ENCODE measurements at regions not wholly inside any gene's neighbourhood (a gene's known extent, or its start where the extent isn't known, plus 50 kb on each side); places are given as distances from the start of the nearest gene placed in this dataset.

DNA sequence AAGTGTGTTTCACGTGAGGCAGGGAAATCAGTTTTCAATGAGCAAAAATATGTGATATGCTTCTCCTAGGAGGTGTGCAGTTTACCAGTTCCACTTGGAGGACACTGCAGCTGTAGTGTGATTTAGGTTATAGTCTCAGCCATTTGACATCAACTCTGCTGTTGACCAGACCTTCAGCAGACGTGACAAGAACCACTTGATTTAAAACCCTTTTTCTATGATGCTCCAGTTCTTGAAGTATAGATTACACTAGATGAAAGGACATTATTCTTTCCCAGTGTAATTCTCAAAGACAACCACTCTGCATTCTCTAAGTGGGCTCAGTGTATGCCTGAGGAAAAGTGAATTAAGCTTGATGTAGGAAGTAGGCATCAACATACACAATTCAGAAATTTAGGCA lies 480.8 kb downstream of the TBC1D32 start:
- H3K9me3 ChIP-seq (replicated peaks in 1 of 2; ENCODE audit: control insufficient read depth in 1 of 2, insufficient read depth in 1 of 2, low read length in 2 of 2): peaks cover 10 to 11% of the 10 kb centered on the region in 2 donors
- H4K20me1 ChIP-seq (ENCODE audit: insufficient read depth, low read length): no peaks in the 10 kb centered on the region
- H3K27me3 ChIP-seq (ENCODE audit: control insufficient read depth in 2 of 2, insufficient read depth in 2 of 2, low read length in 2 of 2): no peaks in the 10 kb centered on the region
- no peak overlapping the region for H3K4me3 ChIP-seq (replicated peaks in 1 of 3; ENCODE audit: low read depth in 2 of 3, low read length in 3 of 3)
- H3K4me3 Mint-ChIP-seq: no peak overlapping the region
- no peak overlapping the region for H3K27ac ChIP-seq (ENCODE audit: low read depth in 1 of 2, low read length in 2 of 2)
- no peaks in the 10 kb centered on the region for H3K36me3 ChIP-seq (replicated peaks in 1 of 2; ENCODE audit: control insufficient read depth in 1 of 2, insufficient read depth in 2 of 2, low read length in 2 of 2)
- H3K4me2 ChIP-seq (replicated peaks; ENCODE audit: extremely low read depth, low read length, poor library complexity, severe bottlenecking): no peak overlapping the region
- H3K27me3 Mint-ChIP-seq (ENCODE audit: low read depth in 3 of 3): no peaks in the 10 kb centered on the region
- TF ChIP-seq, protein P1, sequence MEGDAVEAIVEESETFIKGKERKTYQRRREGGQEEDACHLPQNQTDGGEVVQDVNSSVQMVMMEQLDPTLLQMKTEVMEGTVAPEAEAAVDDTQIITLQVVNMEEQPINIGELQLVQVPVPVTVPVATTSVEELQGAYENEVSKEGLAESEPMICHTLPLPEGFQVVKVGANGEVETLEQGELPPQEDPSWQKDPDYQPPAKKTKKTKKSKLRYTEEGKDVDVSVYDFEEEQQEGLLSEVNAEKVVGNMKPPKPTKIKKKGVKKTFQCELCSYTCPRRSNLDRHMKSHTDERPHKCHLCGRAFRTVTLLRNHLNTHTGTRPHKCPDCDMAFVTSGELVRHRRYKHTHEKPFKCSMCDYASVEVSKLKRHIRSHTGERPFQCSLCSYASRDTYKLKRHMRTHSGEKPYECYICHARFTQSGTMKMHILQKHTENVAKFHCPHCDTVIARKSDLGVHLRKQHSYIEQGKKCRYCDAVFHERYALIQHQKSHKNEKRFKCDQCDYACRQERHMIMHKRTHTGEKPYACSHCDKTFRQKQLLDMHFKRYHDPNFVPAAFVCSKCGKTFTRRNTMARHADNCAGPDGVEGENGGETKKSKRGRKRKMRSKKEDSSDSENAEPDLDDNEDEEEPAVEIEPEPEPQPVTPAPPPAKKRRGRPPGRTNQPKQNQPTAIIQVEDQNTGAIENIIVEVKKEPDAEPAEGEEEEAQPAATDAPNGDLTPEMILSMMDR (IDR thresholded peaks at IDR 0.05): no peak
- H2AFZ ChIP-seq (ENCODE audit: insufficient read depth, low read depth, low read length, poor library complexity, severe bottlenecking): no peak overlapping the region
- H3K4me1 ChIP-seq (ENCODE audit: control insufficient read depth in 1 of 2, insufficient read depth in 2 of 2, low read length in 2 of 2): no peaks in the 10 kb centered on the region
- no peaks in the 10 kb centered on the region for H3K4me1 Mint-ChIP-seq
- no peak overlapping the region for H3K9ac ChIP-seq (ENCODE audit: insufficient read depth, low read length, poor library complexity, severe bottlenecking)
- no peak overlapping the region for H3K27ac Mint-ChIP-seq
- intact Hi-C loops (cut with micrococcal nuclease): no loop called here
- no peak for DNase-seq
- 88% methylated on average over 1 of the region's 2 CpGs for WGBS (ENCODE audit: insufficient coverage)
- H3K36me3 Mint-ChIP-seq: no peaks in the 10 kb centered on the region
- H3K9me3 Mint-ChIP-seq: peaks cover 0 to 10% (median 6%) of the 10 kb centered on the region in 7 donors
- no peaks in the 10 kb centered on the region for H3K79me2 ChIP-seq (ENCODE audit: insufficient read depth, low read length)

DNA sequence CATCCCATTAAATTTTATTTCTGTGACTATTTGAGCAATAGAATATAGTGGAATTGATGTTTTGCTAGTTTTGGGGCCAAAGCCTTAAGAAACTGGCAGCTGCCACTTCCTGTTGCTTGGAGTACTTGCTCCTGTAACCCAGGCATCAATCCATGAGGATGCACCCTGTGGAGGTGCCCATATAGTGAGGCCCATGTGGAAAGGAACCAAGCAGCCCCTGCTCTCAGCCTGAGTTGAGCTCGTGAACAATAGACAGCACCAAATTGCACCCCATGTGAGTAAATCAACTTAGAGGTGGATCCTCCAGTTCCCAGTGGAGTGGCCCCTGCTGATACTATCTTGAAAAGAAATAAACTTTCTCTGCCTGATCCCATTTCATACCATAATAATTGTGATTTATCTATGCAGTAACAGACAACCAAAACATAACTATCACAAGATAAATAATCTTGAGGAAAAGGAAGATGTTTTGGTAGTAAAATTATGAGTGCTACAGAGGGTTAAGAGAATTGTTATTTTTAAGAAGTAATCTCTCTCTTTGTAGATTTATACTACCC lies 481.9 kb downstream of the TBC1D32 start:
- WGBS (ENCODE audit: insufficient coverage): no CpG with 5 or more reads among the region's 1 CpG

More for the DNA sequence above, 481.9 kb downstream of the TBC1D32 start:
- H3K27ac Mint-ChIP-seq: peak overlapping the region in 1 of 7 donors; percentile 35
- H3K4me2 ChIP-seq (replicated peaks; ENCODE audit: extremely low read depth, low read length, poor library complexity, severe bottlenecking): no peak overlapping the region
- DNase-seq: no peak
- no peak overlapping the region for H3K4me3 ChIP-seq (replicated peaks in 1 of 3; ENCODE audit: low read depth in 2 of 3, low read length in 3 of 3)
- H3K36me3 ChIP-seq (replicated peaks in 1 of 2; ENCODE audit: control insufficient read depth in 1 of 2, insufficient read depth in 2 of 2, low read length in 2 of 2): no peaks in the 10 kb centered on the region
- no peak overlapping the region for H2AFZ ChIP-seq (ENCODE audit: insufficient read depth, low read depth, low read length, poor library complexity, severe bottlenecking)
- H3K4me1 ChIP-seq (ENCODE audit: control insufficient read depth in 1 of 2, insufficient read depth in 2 of 2, low read length in 2 of 2): no peaks in the 10 kb centered on the region
- intact Hi-C loops (cut with micrococcal nuclease): no loop called here
- H3K9me3 ChIP-seq (replicated peaks in 1 of 2; ENCODE audit: control insufficient read depth in 1 of 2, insufficient read depth in 1 of 2, low read length in 2 of 2): peaks cover 6 to 9% of the 10 kb centered on the region in 2 donors
- TF ChIP-seq, protein P1 (IDR thresholded peaks at IDR 0.05): no peak
- no peaks in the 10 kb centered on the region for H3K79me2 ChIP-seq (ENCODE audit: insufficient read depth, low read length)
- H3K27me3 ChIP-seq (ENCODE audit: control insufficient read depth in 2 of 2, insufficient read depth in 2 of 2, low read length in 2 of 2): no peaks in the 10 kb centered on the region
- H4K20me1 ChIP-seq (ENCODE audit: insufficient read depth, low read length): no peaks in the 10 kb centered on the region
- H3K36me3 Mint-ChIP-seq: no peaks in the 10 kb centered on the region
- H3K27me3 Mint-ChIP-seq (ENCODE audit: low read depth in 3 of 3): no peaks in the 10 kb centered on the region
- H3K4me1 Mint-ChIP-seq: no peaks in the 10 kb centered on the region
- H3K9ac ChIP-seq (ENCODE audit: insufficient read depth, low read length, poor library complexity, severe bottlenecking): no peak overlapping the region
- H3K9me3 Mint-ChIP-seq: peaks cover 0 to 10% (median 5%) of the 10 kb centered on the region in 7 donors
- no peak overlapping the region for H3K4me3 Mint-ChIP-seq
- no peak overlapping the region for H3K27ac ChIP-seq (ENCODE audit: low read depth in 1 of 2, low read length in 2 of 2)
